Vagina (tissue), 2 donors: ENCODE measurements at regions not wholly inside any gene's neighbourhood (a gene's known extent, or its start where the extent isn't known, plus 50 kb on each side); places are given as distances from the start of the nearest gene placed in this dataset.

Source experiments
- POLR2A ChIP-seq, 2 donors: fragments of 450-650 bp; IDR thresholded peaks; one replicate each; pipeline ENCODE4 v1.6.1; 2017; ENCODE audit warnings: antibody characterized with exemption in 2 of 2, mild to moderate bottlenecking in 2 of 2, moderate library complexity in 2 of 2
- TF ChIP-seq, protein P1 (sequence below), 3 experiments: fragments of 450-650 bp in 2 of 3; fragments of 200-600 bp in 1 of 3; sonication (generic) in 1 of 3; IDR thresholded peaks; one replicate each; pipeline ENCODE4 v1.5.1; 2017 to 2019; ENCODE audit warnings: antibody characterized with exemption in 3 of 3, mild to moderate bottlenecking in 2 of 3, moderate library complexity in 2 of 3

DNA sequence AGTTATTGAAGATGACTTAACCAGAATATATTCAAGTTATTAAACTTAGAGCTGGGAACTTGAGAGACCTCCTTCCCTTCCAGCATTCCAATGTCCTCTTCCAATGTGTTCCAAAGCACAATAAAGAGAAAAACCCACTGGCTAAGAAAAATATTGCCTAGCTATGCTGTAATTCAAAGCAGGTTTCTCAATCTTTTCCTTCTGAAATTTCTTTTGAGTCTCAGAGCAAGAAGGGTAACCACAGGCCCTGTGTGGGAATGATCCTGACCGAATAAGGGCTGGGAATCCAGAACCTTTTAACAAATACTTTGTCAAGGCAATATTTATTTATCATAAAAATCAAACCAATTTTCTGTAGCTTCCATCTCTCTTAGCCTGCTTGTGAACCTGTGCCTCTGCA, 150.7 kb upstream of the SFRP2 start:
- TF ChIP-seq, protein P1, sequence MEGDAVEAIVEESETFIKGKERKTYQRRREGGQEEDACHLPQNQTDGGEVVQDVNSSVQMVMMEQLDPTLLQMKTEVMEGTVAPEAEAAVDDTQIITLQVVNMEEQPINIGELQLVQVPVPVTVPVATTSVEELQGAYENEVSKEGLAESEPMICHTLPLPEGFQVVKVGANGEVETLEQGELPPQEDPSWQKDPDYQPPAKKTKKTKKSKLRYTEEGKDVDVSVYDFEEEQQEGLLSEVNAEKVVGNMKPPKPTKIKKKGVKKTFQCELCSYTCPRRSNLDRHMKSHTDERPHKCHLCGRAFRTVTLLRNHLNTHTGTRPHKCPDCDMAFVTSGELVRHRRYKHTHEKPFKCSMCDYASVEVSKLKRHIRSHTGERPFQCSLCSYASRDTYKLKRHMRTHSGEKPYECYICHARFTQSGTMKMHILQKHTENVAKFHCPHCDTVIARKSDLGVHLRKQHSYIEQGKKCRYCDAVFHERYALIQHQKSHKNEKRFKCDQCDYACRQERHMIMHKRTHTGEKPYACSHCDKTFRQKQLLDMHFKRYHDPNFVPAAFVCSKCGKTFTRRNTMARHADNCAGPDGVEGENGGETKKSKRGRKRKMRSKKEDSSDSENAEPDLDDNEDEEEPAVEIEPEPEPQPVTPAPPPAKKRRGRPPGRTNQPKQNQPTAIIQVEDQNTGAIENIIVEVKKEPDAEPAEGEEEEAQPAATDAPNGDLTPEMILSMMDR (IDR thresholded peaks at IDR 0.05), result no peak
- no peak for TF ChIP-seq POLR2A (IDR thresholded peaks at IDR 0.05)
